DMS 273 (cell line): ENCODE measurements at regions not wholly inside any gene's neighbourhood (a gene's known extent, or its start where the extent isn't known, plus 50 kb on each side); places are given as distances from the start of the nearest gene placed in this dataset.

Experiments used
- DNase-seq: peaks from one replicate; lab custom pipeline; 2025; ENCODE audit not compliant: unreplicated experiment; lab: John Stamatoyannopoulos, UW

DNA sequence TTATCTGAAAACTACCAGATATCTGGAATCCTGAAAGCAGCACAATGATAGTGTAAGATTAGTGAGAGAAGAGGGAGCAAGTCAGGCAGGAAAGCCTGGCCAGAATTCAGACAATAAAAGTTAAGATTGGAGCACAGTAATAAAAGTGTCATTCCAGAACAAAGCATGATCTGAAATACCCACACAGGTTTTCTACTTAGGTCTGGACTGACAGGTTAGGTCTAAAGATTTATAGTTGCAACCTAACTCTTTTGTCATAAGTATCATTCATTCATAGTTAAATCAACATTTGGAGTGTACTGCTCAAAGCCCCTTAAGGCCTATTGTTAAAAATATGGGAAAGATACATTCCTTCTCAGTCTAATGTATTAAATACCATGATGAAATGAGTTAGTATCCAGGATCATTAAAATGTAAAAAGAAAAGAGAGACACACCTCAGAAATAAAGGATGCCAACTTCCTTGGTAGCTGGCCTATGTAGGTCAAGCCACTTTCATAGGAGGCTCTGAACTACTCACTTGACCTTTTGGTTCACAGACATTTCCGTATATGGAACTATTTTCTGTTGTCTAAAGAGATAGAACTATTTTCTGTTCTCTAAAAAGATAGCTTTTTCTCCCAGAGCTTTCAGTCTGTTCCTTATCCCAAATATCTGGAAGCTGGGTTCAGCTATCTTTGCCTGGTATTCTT lies 105.2 kb downstream of the FAS start:
- DNase-seq: no peak

- DNase-seq: no peak
These were observed 103.1 kb downstream of the FAS start for GRCh38 chr10:89093728-89094127.

DNA sequence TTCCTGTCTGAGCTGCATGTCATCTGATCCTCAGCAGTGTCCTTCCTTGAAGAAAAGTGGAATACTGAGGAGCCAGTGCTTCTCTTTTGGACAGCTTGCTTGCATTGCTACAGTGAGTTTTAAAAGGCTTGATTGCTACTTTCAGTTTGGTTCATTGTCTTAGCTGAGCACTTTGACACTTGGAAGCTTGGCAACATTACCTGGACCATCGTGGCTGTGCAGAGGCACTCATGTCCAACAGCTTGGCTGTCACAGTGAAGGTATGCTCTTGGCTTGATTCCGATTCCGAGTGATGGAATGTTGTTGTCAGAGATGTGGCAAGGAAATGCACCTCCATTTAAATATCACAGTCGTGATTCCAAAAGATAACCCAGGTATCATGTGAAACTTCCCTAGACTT lies 102.4 kb downstream of the FAS start:
- no peak for DNase-seq

DNA sequence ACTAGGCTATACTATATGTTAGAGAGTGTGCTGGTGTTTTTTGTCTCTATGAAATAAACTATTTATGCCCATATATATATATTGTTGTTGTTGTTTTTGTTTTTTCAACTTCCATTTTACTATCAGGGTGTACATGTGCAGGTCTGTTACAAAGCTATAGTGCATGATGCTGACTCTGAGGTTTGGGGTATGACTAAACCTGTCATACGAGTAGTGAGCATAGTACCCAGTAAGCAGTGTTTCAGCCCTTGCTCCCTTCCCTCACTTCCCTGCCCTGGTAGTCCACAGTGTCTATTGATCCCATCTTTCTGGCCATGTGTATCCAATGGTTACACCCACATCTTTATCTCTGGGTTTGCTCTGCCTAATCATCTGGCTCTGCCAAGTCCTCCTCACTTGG lies 101.8 kb downstream of the FAS start:
- no peak for DNase-seq

DNA sequence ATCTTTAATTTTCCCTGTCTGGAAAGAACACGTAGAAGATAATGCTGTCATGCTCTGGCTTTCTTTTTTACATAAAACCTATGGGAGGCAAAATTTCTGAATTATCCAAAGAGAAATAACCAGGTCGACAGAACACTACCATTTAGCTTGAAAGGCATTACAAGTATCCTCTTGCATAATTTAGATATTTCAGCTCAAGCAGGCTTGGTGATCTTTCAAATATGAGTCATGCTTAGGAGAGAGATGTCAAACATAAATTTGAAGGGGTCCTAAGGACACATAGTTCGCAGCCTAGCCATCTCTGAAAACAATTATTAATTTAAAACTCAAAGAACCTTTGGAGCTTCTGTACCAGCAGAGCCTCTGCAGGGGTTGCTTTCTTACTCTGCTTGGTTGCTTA lies 100.9 kb downstream of the FAS start:
- no peak for DNase-seq

DNA sequence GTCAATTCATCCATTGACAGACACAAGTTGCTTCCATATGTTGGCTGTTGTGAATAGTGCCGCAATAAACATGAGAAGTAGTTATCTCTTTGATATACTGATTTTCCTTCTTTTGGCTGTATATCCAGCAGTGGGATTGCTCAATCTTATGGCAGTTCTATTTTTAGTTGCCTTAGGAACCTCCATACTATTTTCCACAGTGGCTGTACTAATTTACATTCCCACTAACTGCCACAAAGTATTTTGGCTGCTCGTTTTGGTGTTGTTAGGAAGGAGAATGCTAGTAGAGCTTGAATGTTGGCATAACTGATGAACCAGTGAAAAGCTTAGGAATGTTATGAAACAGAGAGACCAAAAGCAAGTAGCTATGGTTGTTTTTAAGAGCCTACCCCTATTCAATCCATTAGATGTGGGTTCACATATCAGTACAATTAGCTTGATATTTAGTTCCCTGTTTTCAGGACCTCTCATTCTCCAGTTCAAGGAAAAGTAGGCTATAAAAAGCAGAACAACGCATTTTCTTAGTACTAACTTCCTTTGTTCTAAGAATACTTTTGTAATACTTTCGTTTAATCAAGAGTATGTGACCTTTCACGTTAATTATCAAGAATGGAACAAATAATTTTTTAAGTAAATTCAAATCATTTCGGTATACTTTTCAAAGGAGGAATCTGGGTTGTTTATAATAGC lies 100.3 kb downstream of the FAS start:
- no peak for DNase-seq

- peak; percentile 79 for DNase-seq
These were observed 96.4 kb downstream of the FAS start for GRCh38 chr10:89086801-89087521.

DNA sequence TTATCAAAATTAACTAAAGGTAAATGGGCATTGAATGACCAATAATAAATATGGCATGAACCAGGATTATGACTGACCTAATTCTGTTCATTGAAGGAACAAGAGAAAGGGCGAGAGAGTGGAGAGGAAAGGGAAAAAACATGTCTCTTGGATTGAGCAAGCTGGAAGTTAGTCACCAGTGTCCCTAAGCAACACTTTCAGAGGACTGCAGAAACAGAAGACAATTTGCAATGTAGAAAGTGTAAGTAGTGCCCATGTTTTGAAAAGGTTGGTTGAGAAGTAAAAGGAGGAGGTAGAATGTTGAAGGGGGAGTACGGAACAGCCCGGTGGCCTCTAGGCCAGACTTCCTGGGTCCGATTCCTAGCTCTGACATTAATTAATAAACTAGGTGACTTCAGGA lies 94.6 kb downstream of the FAS start:
- no peak for DNase-seq

DNA sequence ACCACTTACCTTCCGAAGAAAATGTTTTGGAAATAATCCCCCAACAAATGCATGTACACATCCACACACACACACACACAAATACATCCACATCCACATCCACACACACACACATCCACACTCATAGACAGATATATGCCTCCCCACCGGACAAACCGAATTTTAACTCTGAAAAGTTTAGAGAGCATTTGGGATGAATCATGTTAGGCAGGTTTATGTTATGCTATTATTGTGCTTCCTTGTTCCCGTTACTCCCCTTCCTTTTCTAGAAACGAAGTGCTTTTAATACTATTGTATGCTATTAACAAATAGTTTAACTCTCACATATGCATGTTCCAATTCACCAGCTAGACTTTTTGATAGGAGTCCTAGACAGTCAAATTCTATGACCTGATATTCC lies 91.5 kb downstream of the FAS start:
- no peak for DNase-seq

- DNase-seq: no peak
These were observed 90.1 kb downstream of the FAS start for GRCh38 chr10:89080660-89081059.

DNA sequence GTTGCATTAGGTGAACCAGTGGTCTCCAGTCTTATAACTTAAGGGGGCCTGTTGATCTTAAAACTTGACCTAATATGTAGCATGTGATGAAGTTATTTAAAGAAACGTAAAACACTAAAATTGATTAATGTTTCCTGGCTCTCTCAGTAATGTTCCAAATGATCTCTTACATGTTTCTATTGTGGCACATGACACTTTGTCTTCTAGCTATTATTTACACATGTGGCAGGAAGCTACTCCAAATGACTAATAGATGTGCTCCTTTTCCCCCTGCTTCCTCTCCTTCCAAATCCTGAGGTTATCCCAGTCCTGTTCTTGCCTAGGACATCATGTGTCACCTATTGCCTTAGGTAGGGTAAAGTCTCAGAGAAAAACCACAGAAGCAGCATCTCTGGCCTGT lies 89.4 kb downstream of the FAS start:
- DNase-seq: no peak

DNA sequence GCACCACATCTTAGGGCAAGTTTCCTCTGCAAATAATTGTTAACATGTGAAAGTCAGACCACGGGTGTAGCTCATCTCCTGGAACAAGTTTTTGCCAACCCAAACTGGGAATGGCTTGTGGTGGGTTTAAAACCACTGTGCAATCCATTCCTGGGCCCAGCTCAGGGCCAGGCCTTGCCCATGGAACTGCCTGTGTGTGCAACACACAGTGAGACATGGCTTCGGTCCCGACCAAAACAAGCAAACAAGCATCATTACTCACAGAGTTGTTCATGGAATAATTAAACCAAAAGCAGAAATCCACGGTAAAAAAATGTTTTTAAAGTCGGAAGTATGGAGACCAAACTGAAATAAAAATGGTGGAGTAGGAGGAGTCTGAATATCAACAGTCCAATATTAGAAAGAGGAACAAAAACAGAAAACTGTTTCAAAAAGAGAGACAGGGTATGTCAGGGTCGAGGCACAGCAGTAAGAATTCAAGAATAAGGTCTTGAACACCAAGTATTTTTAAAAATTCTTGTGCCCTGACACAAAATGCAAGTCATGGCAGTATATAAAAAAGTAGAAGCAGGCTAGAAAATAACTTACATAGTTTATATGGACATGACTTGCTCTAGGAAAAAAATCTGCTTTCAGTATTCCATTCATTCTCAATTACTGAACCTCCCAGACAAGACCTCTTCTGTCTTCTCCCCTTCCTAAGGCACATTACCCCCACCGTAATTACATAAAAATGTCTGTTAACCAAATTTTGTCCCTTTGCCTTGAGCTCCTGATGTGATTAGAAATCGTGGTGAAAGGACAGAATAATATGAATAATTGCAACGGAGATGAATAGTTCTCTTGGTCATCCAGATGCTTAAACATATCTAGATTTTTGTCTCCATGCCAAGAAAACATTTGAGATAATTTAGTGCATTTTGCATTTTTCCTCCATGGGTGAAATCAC lies 88.4 kb downstream of the FAS start:
- DNase-seq: no peak

GRCh38 chr10:89076120-89076519 lies 85.5 kb downstream of the FAS start:
- DNase-seq: no peak

DNA sequence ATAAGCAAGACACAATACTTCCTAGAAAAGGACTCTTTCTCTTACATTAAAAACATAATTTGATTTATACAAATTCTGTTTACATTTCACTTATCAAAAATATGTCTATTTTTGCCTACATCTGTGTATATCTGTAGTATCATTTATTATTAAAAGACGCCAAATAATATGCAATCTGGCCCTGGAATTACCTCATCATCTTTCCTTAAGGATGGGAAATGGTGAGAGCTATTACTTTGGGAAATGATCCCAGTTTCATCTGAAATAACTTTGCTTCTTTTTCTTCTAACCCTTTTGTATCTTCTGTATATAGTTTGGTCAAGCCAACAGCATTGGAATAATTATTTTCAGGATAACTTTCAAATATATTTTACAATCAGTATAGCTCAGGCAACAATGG lies 85.0 kb downstream of the FAS start:
- DNase-seq: no peak

DNA sequence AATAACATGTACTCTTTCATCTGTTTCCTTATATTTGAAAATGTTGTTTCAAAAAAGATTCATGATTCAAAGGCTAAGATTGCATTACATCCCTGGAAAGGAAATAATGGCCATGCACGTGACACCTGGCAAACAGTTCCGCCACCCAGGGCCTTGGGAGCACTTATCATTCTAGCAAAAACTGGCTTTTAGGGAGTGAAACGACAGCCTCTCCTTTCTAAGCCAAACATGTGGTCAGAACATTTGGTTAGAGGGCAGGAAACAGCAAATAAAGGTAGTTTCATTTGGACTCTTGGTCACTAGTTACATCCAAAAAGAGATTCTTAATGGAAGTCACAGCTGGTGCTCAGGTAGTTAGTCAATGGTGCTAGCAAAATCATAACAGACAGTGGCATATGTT lies 83.5 kb downstream of the FAS start:
- DNase-seq: no peak

GRCh38 chr10:89073719-89074118 lies 83.1 kb downstream of the FAS start:
- no peak for DNase-seq

- DNase-seq: no peak
These were observed 79.0 kb downstream of the FAS start for GRCh38 chr10:89069589-89069988.
